Gastroesophageal sphincter (tissue), 3 donors: ENCODE measurements at regions not wholly inside any gene's neighbourhood (a gene's known extent, or its start where the extent isn't known, plus 50 kb on each side); places are given as distances from the start of the nearest gene placed in this dataset.

Experiments used
- CTCF ChIP-seq, 4 experiments: fragments of 200-600 bp in 2 of 4; fragments of 450-650 bp in 2 of 4; sonication (generic) in 1 of 4; IDR thresholded peaks; one replicate each; pipeline ENCODE4 v1.5.1; 2017 to 2019; ENCODE audit warnings: antibody characterized with exemption in 4 of 4, mild to moderate bottlenecking in 2 of 4, moderate library complexity in 2 of 4
- EP300 ChIP-seq: sonication (generic); formaldehyde crosslinking; IDR thresholded peaks from one replicate; pipeline ENCODE4 v1.6.1; 2017; ENCODE audit warnings: antibody characterized with exemption, mild to moderate bottlenecking
- POLR2A ChIP-seq, 2 donors: fragments of 450-650 bp; IDR thresholded peaks; one replicate each; pipeline ENCODE4 v1.6.1; 2017; ENCODE audit warnings: antibody characterized with exemption in 2 of 2, mild to moderate bottlenecking in 2 of 2, moderate library complexity in 1 of 2
- POLR2AphosphoS5 ChIP-seq: sonication (generic); formaldehyde crosslinking; IDR thresholded peaks from one replicate; pipeline ENCODE4 v1.6.1; 2017; ENCODE audit warnings: antibody characterized with exemption

- no peak for TF ChIP-seq CTCF (IDR thresholded peaks at IDR 0.05)
- TF ChIP-seq POLR2AphosphoS5, result no peak
- no peak for TF ChIP-seq POLR2A (IDR thresholded peaks at IDR 0.05)
- no peak for TF ChIP-seq EP300
Measured at GRCh38 chr4:121517241-121517640, 136.4 kb upstream of the QRFPR start.
